Body of pancreas (tissue), 4 donors: ENCODE measurements at regions not wholly inside any gene's neighbourhood (a gene's known extent, or its start where the extent isn't known, plus 50 kb on each side); places are given as distances from the start of the nearest gene placed in this dataset.

ENCODE experiments used
- POLR2A ChIP-seq, 3 donors: fragments of 450-650 bp; IDR thresholded peaks; one replicate each; pipeline ENCODE4 v1.6.1; 2016; ENCODE audit warnings: antibody characterized with exemption in 3 of 3, mild to moderate bottlenecking in 2 of 3
- TF ChIP-seq, protein P1 (sequence below), 7 experiments: fragments of 450-650 bp in 4 of 7; fragments of 200-600 bp in 3 of 7; sonication (generic) in 3 of 7; IDR thresholded peaks; one replicate each; pipeline ENCODE4 v1.5.1; 2016 to 2019; ENCODE audit warnings: antibody characterized with exemption in 7 of 7

- TF ChIP-seq, protein P1, sequence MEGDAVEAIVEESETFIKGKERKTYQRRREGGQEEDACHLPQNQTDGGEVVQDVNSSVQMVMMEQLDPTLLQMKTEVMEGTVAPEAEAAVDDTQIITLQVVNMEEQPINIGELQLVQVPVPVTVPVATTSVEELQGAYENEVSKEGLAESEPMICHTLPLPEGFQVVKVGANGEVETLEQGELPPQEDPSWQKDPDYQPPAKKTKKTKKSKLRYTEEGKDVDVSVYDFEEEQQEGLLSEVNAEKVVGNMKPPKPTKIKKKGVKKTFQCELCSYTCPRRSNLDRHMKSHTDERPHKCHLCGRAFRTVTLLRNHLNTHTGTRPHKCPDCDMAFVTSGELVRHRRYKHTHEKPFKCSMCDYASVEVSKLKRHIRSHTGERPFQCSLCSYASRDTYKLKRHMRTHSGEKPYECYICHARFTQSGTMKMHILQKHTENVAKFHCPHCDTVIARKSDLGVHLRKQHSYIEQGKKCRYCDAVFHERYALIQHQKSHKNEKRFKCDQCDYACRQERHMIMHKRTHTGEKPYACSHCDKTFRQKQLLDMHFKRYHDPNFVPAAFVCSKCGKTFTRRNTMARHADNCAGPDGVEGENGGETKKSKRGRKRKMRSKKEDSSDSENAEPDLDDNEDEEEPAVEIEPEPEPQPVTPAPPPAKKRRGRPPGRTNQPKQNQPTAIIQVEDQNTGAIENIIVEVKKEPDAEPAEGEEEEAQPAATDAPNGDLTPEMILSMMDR (IDR thresholded peaks at IDR 0.05): no peak
- no peak for TF ChIP-seq POLR2A (IDR thresholded peaks at IDR 0.05)
Measured at GRCh38 chr5:128850049-128850448, 115.2 kb upstream of the SLC27A6 start.
